Trophoblast cell (in vitro differentiated cells and primary cell): ENCODE measurements at regions not wholly inside any gene's neighbourhood (a gene's known extent, or its start where the extent isn't known, plus 50 kb on each side); places are given as distances from the start of the nearest gene placed in this dataset.
A peak's percentile ranks its signal among the peaks of the same experiment; 100 is the strongest.
"Not testable (repeated sequence)": the region's sequence is repeated elsewhere in the genome, so short reads cannot be mapped to it uniquely, and the experiment has no call there.

Source experiments
- DNase-seq, 2 donors: peaks; one replicate each; pipeline ENCODE4 v3.0.0-alpha.2; 2016
- H2AFZ ChIP-seq: 2 replicates; pipeline ENCODE4 v1.6.1; 2013; ENCODE audit warnings: low read length, moderate library complexity, mild to moderate bottlenecking; ENCODE audit not compliant: insufficient read depth, poor library complexity
- H2AK5ac ChIP-seq: 2 replicates; pipeline ENCODE4 v1.6.1; 2013; ENCODE audit warnings: mild to moderate bottlenecking, low read length
- H2BK120ac ChIP-seq: 2 replicates; pipeline ENCODE4 v1.6.1; 2013; ENCODE audit warnings: low read length, mild to moderate bottlenecking, moderate library complexity; ENCODE audit not compliant: insufficient read depth, poor library complexity
- H2BK12ac ChIP-seq: 2 replicates; pipeline ENCODE4 v1.6.1; 2013; ENCODE audit warnings: mild to moderate bottlenecking, low read length, moderate library complexity
- H2BK5ac ChIP-seq: 2 replicates; pipeline ENCODE4 v1.6.1; 2013; ENCODE audit warnings: low read length, low read depth, moderate library complexity, mild to moderate bottlenecking; ENCODE audit not compliant: poor library complexity
- H3K14ac ChIP-seq: 2 replicates; pipeline ENCODE4 v1.6.1; 2013; ENCODE audit warnings: mild to moderate bottlenecking, low read length
- H3K18ac ChIP-seq: 2 replicates; pipeline ENCODE4 v1.6.1; 2013; ENCODE audit warnings: mild to moderate bottlenecking, low read length
- H3K23ac ChIP-seq: 2 replicates; pipeline ENCODE4 v1.6.1; 2013; ENCODE audit warnings: low read length
- H3K27ac ChIP-seq: 2 replicates; pipeline ENCODE4 v1.5.1; 2013; ENCODE audit warnings: low read depth, mild to moderate bottlenecking, inconsistent platforms, low read length, moderate library complexity
- H3K27me3 ChIP-seq: 2 replicates; pipeline ENCODE4 v1.6.1; 2013; ENCODE audit warnings: inconsistent platforms, mild to moderate bottlenecking, low read length, moderate library complexity; ENCODE audit not compliant: insufficient read depth
- H3K36me3 ChIP-seq, 2 experiments: 1 replicate in 1 of 2; 2 replicates in 1 of 2; pipeline ENCODE4 v1.6.1; 2013; ENCODE audit warnings: low read length in 2 of 2, mild to moderate bottlenecking in 2 of 2, moderate library complexity in 1 of 2; ENCODE audit not compliant: insufficient read depth in 2 of 2, control insufficient read depth in 1 of 2
- H3K4ac ChIP-seq: 2 replicates; pipeline ENCODE4 v1.6.1; 2013; ENCODE audit warnings: low read depth, mild to moderate bottlenecking, low read length, moderate library complexity
- H3K4me1 ChIP-seq, 2 experiments: 1 replicate in 1 of 2; 2 replicates in 1 of 2; pipeline ENCODE4 v1.6.1; 2013; ENCODE audit warnings: low read length in 2 of 2, mild to moderate bottlenecking in 2 of 2, moderate library complexity in 1 of 2; ENCODE audit not compliant: insufficient read depth in 2 of 2, control insufficient read depth in 1 of 2
- H3K4me2 ChIP-seq: 2 replicates; pipeline ENCODE4 v1.6.1; 2013; ENCODE audit warnings: inconsistent platforms, mild to moderate bottlenecking, low read length, moderate library complexity
- H3K4me3 ChIP-seq: 2 replicates; pipeline ENCODE4 v1.5.1; 2013; ENCODE audit warnings: mild to moderate bottlenecking, low read depth, low read length, inconsistent platforms
- H3K79me1 ChIP-seq: one replicate; pipeline ENCODE4 v1.6.1; 2013; ENCODE audit warnings: low read length
- H3K79me2 ChIP-seq: 2 replicates; pipeline ENCODE4 v1.6.1; 2013; ENCODE audit warnings: low read length, mild to moderate bottlenecking; ENCODE audit not compliant: control insufficient read depth, insufficient read depth, poor library complexity
- H3K9ac ChIP-seq: 2 replicates; pipeline ENCODE4 v1.6.1; 2013; ENCODE audit warnings: mild to moderate bottlenecking, low read length
- H3K9me3 ChIP-seq: 2 replicates; pipeline ENCODE4 v1.6.1; 2013; ENCODE audit warnings: low read depth, mild to moderate bottlenecking, control low read depth, inconsistent platforms, low read length; ENCODE audit not compliant: insufficient read depth
- H4K12ac ChIP-seq: 2 replicates; pipeline ENCODE4 v1.6.1; 2013; ENCODE audit warnings: low read depth, mild to moderate bottlenecking, low read length, moderate library complexity
- H4K8ac ChIP-seq: 2 replicates; pipeline ENCODE4 v1.6.1; 2013; ENCODE audit warnings: low read depth, mild to moderate bottlenecking, low read length, moderate library complexity
- H4K91ac ChIP-seq: one replicate; pipeline ENCODE4 v1.6.1; 2013; ENCODE audit warnings: low read depth, mild to moderate bottlenecking, low read length, moderate library complexity
- WGBS: extraction: QIAGEN DNeasy Blood & Tissue Kit; methylation state at CpG from one replicate; pipeline ENCODE4 v1.1.7; 2013; ENCODE audit warnings: missing lambda C conversion rate; ENCODE audit not compliant: insufficient read length, insufficient coverage; ENCODE audit errors: extremely low coverage; 5-methylcytosine and 5-hydroxymethylcytosine counted together

- H2BK5ac ChIP-seq: no peak overlapping the region
- no peak overlapping the region for H4K12ac ChIP-seq
- no peaks in the 10 kb centered on the region for H3K4me1 ChIP-seq
- no CpG with 5 or more reads among the region's 6 CpGs for WGBS
- H3K23ac ChIP-seq: no peak overlapping the region
- H3K79me2 ChIP-seq: no peaks in the 10 kb centered on the region
- H3K9me3 ChIP-seq: no peaks in the 10 kb centered on the region
- no peaks in the 10 kb centered on the region for H3K36me3 ChIP-seq
- no peak overlapping the region for H2AFZ ChIP-seq
- no peak overlapping the region for H3K4me3 ChIP-seq
- H3K27ac ChIP-seq: no peak overlapping the region
- H3K4me2 ChIP-seq: no peak overlapping the region
- H3K14ac ChIP-seq: no peak overlapping the region
- H3K9ac ChIP-seq: no peak overlapping the region
- H3K27me3 ChIP-seq: no peaks in the 10 kb centered on the region
- H2AK5ac ChIP-seq: no peak overlapping the region
- H2BK12ac ChIP-seq: no peak overlapping the region
- DNase-seq: no peak
- H3K18ac ChIP-seq: no peak overlapping the region
- H4K91ac ChIP-seq: no peak overlapping the region
- no peak overlapping the region for H3K4ac ChIP-seq
- H2BK120ac ChIP-seq: no peak overlapping the region
- H4K8ac ChIP-seq: no peak overlapping the region
- H3K79me1 ChIP-seq: no peaks in the 10 kb centered on the region
Observed at GRCh38 chr2:147275943-147276342, 568.9 kb upstream of the ACVR2A start.

GRCh38 chr2:147273628-147274027, 571.2 kb upstream of the ACVR2A start:
- no peak overlapping the region for H3K4ac ChIP-seq
- no peak overlapping the region for H3K4me3 ChIP-seq
- no peak for DNase-seq
- no peak overlapping the region for H2AK5ac ChIP-seq
- H3K79me2 ChIP-seq: no peaks in the 10 kb centered on the region
- no peak overlapping the region for H3K14ac ChIP-seq
- H3K27me3 ChIP-seq: no peaks in the 10 kb centered on the region
- H3K23ac ChIP-seq: no peak overlapping the region
- H2BK5ac ChIP-seq: no peak overlapping the region
- no peak overlapping the region for H3K18ac ChIP-seq
- no peak overlapping the region for H2BK12ac ChIP-seq
- H4K8ac ChIP-seq: no peak overlapping the region
- H2BK120ac ChIP-seq: no peak overlapping the region
- no peak overlapping the region for H3K27ac ChIP-seq
- WGBS: no CpG with 5 or more reads among the region's 1 CpG
- no peaks in the 10 kb centered on the region for H3K79me1 ChIP-seq
- H4K12ac ChIP-seq: no peak overlapping the region
- H2AFZ ChIP-seq: no peak overlapping the region
- H3K36me3 ChIP-seq: no peaks in the 10 kb centered on the region
- no peak overlapping the region for H3K4me2 ChIP-seq
- no peak overlapping the region for H4K91ac ChIP-seq
- no peaks in the 10 kb centered on the region for H3K4me1 ChIP-seq
- H3K9ac ChIP-seq: no peak overlapping the region
- peaks cover 3% of the 10 kb centered on the region for H3K9me3 ChIP-seq

GRCh38 chr2:147273106-147273505, 571.7 kb upstream of the ACVR2A start:
- Histone ChIP-seq H4K8ac (no peak overlapping the region), H3K36me3 (no peaks in the 10 kb centered on the region), H3K27ac (no peak overlapping the region), H3K9me3 (peaks cover 3% of the 10 kb centered on the region), H3K23ac (no peak overlapping the region), H3K4me2 (no peak overlapping the region), H2BK12ac (no peak overlapping the region), H3K4ac (no peak overlapping the region), H3K79me1 (no peaks in the 10 kb centered on the region), H3K79me2 (no peaks in the 10 kb centered on the region), H4K12ac (no peak overlapping the region), H3K14ac (no peak overlapping the region), H2BK120ac (no peak overlapping the region), H3K4me3 (no peak overlapping the region), H2AFZ (no peak overlapping the region), H2AK5ac (no peak overlapping the region), H3K9ac (no peak overlapping the region), H3K4me1 (no peaks in the 10 kb centered on the region), H3K27me3 (no peaks in the 10 kb centered on the region), H3K18ac (no peak overlapping the region), H4K91ac (no peak overlapping the region), H2BK5ac (no peak overlapping the region)
- peak in 1 of 2 donors; percentile 4 for DNase-seq

GRCh38 chr2:147269581-147269980, 575.2 kb upstream of the ACVR2A start:
- not testable (repeated sequence) for H3K4me2 ChIP-seq, H2BK12ac ChIP-seq, H2AFZ ChIP-seq, H3K36me3 ChIP-seq, H2AK5ac ChIP-seq, DNase-seq, H3K27ac ChIP-seq, H3K9ac ChIP-seq, H3K4me3 ChIP-seq, H3K79me2 ChIP-seq, H3K9me3 ChIP-seq, H4K8ac ChIP-seq, H2BK5ac ChIP-seq, H3K18ac ChIP-seq, H3K23ac ChIP-seq, H4K91ac ChIP-seq, H3K79me1 ChIP-seq, H3K4me1 ChIP-seq, H3K27me3 ChIP-seq, H2BK120ac ChIP-seq, H3K14ac ChIP-seq, H3K4ac ChIP-seq, H4K12ac ChIP-seq
- no CpG with 5 or more reads among the region's 2 CpGs for WGBS

GRCh38 chr2:147260241-147260640, 584.6 kb upstream of the ACVR2A start:
- no peak overlapping the region for H3K4ac ChIP-seq
- no peak overlapping the region for H3K18ac ChIP-seq
- no peak overlapping the region for H4K91ac ChIP-seq
- no peak overlapping the region for H3K9ac ChIP-seq
- no peaks in the 10 kb centered on the region for H3K9me3 ChIP-seq
- no peaks in the 10 kb centered on the region for H3K4me1 ChIP-seq
- no peaks in the 10 kb centered on the region for H3K79me1 ChIP-seq
- no peak overlapping the region for H3K4me2 ChIP-seq
- H3K14ac ChIP-seq: no peak overlapping the region
- H3K23ac ChIP-seq: no peak overlapping the region
- no peaks in the 10 kb centered on the region for H3K36me3 ChIP-seq
- H2AFZ ChIP-seq: no peak overlapping the region
- H4K8ac ChIP-seq: no peak overlapping the region
- H4K12ac ChIP-seq: no peak overlapping the region
- H2BK12ac ChIP-seq: no peak overlapping the region
- H3K4me3 ChIP-seq: no peak overlapping the region
- no peaks in the 10 kb centered on the region for H3K27me3 ChIP-seq
- no peak for DNase-seq
- H3K79me2 ChIP-seq: no peaks in the 10 kb centered on the region
- no peak overlapping the region for H2AK5ac ChIP-seq
- H3K27ac ChIP-seq: no peak overlapping the region
- H2BK120ac ChIP-seq: no peak overlapping the region
- H2BK5ac ChIP-seq: no peak overlapping the region
